Body of pancreas (tissue), 4 donors: ENCODE measurements at regions not wholly inside any gene's neighbourhood (a gene's known extent, or its start where the extent isn't known, plus 50 kb on each side); places are given as distances from the start of the nearest gene placed in this dataset.

ENCODE experiments used
- POLR2A ChIP-seq, 3 donors: fragments of 450-650 bp; IDR thresholded peaks; one replicate each; pipeline ENCODE4 v1.6.1; 2016; ENCODE audit warnings: antibody characterized with exemption in 3 of 3, mild to moderate bottlenecking in 2 of 3
- TF ChIP-seq, protein P1 (sequence below), 7 experiments: fragments of 450-650 bp in 4 of 7; fragments of 200-600 bp in 3 of 7; sonication (generic) in 3 of 7; IDR thresholded peaks; one replicate each; pipeline ENCODE4 v1.5.1; 2016 to 2019; ENCODE audit warnings: antibody characterized with exemption in 7 of 7

DNA sequence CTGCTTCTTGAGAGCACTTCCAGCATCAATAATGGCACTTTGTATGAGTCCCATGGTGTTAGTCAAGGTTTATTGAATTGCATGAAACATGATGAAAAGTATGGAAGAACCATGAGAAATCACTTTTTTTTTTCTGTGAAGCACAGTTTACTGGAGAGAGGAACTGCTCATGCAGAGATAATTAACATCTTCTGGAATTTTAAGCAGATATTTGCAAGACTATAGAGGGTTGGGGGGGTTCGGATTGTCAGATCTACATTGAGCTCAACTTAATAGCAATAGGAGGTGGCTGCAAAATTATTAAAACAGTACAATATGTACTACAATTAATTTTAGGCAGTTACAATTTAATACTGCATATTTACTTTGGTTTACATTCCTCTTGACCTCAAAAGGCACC lies 204.4 kb upstream of the CDH10 start:
- TF ChIP-seq, protein P1, sequence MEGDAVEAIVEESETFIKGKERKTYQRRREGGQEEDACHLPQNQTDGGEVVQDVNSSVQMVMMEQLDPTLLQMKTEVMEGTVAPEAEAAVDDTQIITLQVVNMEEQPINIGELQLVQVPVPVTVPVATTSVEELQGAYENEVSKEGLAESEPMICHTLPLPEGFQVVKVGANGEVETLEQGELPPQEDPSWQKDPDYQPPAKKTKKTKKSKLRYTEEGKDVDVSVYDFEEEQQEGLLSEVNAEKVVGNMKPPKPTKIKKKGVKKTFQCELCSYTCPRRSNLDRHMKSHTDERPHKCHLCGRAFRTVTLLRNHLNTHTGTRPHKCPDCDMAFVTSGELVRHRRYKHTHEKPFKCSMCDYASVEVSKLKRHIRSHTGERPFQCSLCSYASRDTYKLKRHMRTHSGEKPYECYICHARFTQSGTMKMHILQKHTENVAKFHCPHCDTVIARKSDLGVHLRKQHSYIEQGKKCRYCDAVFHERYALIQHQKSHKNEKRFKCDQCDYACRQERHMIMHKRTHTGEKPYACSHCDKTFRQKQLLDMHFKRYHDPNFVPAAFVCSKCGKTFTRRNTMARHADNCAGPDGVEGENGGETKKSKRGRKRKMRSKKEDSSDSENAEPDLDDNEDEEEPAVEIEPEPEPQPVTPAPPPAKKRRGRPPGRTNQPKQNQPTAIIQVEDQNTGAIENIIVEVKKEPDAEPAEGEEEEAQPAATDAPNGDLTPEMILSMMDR (IDR thresholded peaks at IDR 0.05), result no peak
- no peak for TF ChIP-seq POLR2A (IDR thresholded peaks at IDR 0.05)
